AG20443 (cell line): ENCODE measurements at regions not wholly inside any gene's neighbourhood (a gene's known extent, or its start where the extent isn't known, plus 50 kb on each side); places are given as distances from the start of the nearest gene placed in this dataset.
"Not testable (repeated sequence)": the region's sequence is repeated elsewhere in the genome, so short reads cannot be mapped to it uniquely, and the experiment has no call there.

Experiments
- DNase-seq: peaks from one replicate; pipeline ENCODE4 v3.0.0; 2012; ENCODE audit warnings: low spot score, mixed read lengths

- no peak for DNase-seq
Measured at GRCh38 chr3:166446986-166447385, 609.8 kb upstream of the BCHE start.

DNA sequence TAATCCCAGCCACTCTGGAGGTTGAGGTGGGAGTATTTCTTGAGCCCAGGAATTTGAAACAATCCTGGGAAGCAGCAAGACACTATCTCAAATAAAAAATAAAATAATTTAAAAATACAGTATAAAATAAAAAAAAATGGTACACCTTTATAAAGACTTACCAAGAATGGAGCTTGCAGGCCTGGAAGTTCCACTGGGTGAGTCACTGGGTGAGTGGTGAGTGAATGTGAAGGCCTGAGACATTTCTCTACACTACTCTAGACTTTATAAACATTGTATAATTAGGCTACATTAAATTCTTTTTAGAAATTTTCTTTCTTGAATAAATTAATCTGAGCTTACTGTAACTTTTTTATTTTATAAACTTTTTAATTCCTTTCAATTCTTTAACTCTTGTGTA lies 609.1 kb upstream of the BCHE start:
- no peak for DNase-seq

- no peak for DNase-seq
Measured at GRCh38 chr3:166445865-166446264, 608.6 kb upstream of the BCHE start.

DNA sequence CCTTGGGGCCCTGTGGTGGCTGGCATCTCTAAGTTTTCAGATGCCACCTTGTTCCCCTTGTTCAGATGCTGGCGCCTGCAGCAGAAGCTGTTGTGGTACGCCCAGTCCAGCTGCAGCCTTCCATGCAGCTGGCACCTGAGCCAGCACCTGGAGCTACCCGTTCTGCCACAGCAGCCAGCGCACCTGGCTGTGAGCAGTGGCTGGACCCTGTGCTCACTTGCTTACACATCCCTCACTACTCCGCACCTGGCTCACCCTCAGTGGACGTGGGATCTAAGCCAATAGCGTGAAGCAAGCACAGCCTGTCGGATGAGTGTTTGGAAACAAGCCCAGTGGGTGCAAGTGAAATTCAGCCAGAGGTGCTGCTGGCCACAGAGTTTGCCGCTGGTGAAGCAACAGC lies 607.5 kb upstream of the BCHE start:
- no peak for DNase-seq

- DNase-seq, result no peak
Measured at GRCh38 chr3:166444336-166444735, 607.1 kb upstream of the BCHE start.

DNA sequence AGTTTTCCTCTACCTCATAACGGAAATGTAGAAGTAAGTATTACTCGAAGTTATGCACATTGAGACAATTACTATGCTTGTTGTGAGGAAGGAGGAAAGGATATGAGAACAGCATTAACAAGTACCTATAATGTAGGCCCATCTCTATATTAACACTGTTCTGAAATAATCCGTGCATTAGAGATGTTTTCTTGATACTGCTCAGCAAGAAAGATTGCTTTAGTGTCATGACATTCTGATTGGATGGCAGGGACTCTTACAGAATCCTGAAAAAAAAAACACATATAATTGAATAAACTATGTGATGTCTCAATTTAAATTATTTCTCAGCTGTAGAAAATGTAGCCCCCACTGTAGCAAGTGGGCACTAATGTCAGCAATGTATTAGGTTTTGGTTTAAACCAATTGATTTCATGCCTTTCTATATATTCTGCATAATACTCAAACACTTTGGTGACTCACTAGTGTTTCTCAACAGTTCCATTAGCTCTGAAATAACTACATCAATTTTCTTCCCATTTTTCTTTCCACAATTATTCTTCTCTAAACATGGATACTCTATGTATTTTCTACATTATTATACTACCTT lies 598.3 kb upstream of the BCHE start:
- no peak for DNase-seq

GRCh38 chr3:166433060-166433459 lies 595.8 kb upstream of the BCHE start:
- DNase-seq, result no peak

DNA sequence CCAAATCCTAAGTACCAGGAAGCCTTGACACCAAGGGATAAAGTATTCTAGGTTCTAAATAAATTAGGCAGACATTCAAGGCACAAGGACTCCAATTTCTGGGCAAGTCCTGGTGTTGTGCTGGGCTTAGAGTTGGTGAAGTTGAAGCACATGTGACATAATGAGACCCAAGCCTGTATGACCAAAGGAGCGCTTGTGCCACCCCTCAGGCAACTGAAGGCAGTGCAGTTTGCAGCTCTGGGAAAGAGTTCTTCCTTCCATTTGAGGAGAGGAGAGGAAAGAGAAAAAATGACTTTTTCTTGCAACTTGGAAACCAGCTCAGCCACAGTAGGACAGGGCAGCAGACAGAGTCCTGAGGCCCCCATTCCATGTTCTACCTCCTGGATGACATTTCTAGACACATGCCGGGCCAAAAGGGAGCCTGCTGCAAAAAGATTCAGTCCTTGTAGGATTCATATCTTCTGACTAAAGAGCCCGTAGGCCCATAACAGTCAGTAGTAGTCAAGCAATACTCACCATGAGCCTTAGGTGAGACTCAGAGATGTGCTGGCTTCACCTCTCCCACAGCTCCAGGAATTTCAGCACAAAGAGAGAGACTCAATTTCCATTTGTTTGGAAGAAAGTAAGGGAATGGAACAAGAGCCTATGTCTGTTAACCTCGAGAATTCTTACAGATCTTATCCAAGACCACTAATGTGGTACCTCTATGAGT lies 588.8 kb upstream of the BCHE start:
- DNase-seq, result no peak

- no peak for DNase-seq
Measured at GRCh38 chr3:166425021-166425420, 587.8 kb upstream of the BCHE start.

- DNase-seq, result not testable (repeated sequence)
Measured at GRCh38 chr3:166423824-166424513, 586.7 kb upstream of the BCHE start.

- no peak for DNase-seq
Measured at GRCh38 chr3:166422556-166422955, 585.3 kb upstream of the BCHE start.

- DNase-seq, result no peak
Measured at GRCh38 chr3:166420071-166420470, 582.8 kb upstream of the BCHE start.

GRCh38 chr3:166405896-166406295 lies 568.7 kb upstream of the BCHE start:
- no peak for DNase-seq

DNA sequence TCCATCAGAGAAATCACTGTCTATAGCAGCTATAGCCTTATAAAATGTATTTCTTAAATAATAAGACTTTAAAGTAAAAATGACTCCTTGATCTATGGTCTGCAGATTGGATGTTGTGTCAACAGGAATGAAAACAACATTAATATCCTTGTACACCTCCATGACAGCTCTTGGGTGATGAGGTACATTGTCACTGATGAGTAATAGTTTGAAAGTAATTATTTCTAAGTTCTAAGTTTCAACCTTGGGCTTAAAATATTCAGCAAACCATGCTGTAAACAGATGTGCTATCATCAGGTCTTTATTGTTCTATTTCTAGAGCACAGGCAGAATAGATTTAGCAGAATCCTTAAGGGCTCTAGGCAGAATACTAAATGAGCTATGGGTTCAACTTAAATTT lies 568.2 kb upstream of the BCHE start:
- no peak for DNase-seq

DNA sequence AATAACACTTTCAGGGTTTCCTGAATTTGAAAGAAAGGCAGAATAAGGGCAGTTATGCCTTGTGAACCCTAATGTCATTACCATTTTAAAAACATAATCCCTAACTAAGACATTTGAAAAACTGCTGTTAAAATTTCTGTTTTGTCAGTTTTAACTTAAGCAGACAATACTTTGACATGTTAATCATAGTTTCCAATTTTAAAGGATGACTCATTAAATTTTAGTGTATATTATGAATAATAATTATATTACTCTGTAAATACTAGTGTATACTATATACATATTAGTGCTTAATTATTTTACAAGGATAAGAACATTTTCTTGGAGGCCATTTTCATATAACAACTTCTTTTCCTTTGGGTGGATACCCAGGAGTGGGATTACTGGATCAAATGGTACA lies 553.1 kb upstream of the BCHE start:
- DNase-seq, result no peak

DNA sequence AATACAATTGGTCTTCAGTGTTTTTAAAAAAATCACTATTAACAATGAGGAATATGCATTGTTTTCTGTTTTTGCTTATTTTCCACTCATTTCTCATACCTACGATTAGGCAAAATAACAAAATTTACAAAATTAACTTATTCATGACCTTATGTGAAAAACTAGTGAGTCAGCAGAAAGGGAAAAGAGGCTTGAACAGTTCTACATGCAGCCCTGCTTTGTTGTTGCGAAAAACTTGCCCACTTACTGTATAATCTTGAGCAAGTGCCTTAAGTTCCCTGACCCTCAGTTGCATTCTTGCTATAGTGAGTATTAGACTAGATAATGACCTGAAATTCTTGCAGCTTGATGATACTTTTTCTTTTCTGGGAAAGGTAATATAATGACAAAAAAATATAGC lies 551.1 kb upstream of the BCHE start:
- no peak for DNase-seq

GRCh38 chr3:166372571-166373106 lies 535.4 kb upstream of the BCHE start:
- no peak for DNase-seq

- no peak for DNase-seq
Measured at GRCh38 chr3:166367947-166368533, 530.8 kb upstream of the BCHE start.

DNA sequence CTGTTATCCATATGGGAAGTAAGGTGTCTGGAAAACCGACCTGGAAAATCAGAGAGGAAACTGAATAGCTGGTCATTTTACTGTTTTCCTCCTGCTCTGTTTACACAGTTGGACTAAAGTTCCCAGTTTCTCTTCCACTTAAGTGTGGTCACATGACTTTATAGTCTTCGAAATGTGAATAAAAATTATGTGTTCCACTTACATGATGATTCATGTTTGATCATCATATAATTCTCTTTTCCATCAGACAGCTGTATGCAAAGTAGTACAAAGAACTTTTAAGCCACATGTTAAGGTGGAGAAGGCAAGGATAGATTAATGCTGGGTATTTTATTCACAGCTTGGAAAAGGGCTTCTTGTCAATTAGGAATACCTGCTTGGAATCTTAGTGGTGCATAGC lies 525.5 kb upstream of the BCHE start:
- DNase-seq, result no peak

GRCh38 chr3:166360720-166361119 lies 523.5 kb upstream of the BCHE start:
- no peak for DNase-seq

GRCh38 chr3:166351461-166351860 lies 514.2 kb upstream of the BCHE start:
- no peak for DNase-seq

DNA sequence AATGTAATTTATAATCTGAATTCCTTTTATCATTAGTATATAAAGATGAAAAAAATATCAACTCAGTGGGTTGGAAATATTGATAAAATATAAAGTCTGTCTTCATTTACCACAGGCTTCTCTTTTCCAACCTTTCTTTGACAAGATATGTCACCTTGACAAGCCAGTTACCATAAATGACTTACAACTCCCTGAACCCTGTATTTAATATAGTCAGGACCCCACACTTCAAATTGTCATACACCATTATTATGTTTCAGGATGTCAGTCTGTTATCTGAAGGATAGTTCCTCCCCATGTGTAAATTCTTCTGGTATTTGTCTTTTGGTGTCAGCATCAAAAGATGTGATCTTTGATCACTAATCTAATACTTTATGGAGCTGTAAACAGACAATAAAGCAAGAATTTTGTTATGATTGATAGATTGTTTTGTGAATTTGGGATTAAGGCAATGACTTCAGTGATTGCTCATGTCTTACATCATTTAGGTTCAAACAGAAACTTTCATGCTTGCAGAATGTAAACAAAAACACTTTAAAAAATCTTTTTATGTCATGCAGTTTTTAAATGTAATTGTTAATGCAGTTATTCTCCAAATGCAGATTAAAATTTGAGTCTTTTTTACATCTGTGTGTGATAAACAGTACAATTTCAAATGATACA lies 503.5 kb upstream of the BCHE start:
- DNase-seq, result no peak
